Activated naive CD4-positive, alpha-beta T cell treated with anti-CD3 and anti-CD28 coated beads, Interleukin-2, amount 50 U/mL, for 72 hours (primary cell): ENCODE measurements at regions not wholly inside any gene's neighbourhood (a gene's known extent, or its start where the extent isn't known, plus 50 kb on each side); places are given as distances from the start of the nearest gene placed in this dataset.
A peak's percentile ranks its signal among the peaks of the same experiment; 100 is the strongest.

Experiments used
- ATAC-seq, 2 donors: fragments of 150-1000 bp; cut with Tn5 transposase; 2 replicates each; pipeline ENCODE4 v1.10.0; 2021; ENCODE audit warnings: mild to moderate bottlenecking in 2 of 2, moderate library complexity in 2 of 2
- DNase-seq, 2 donors: peaks; one replicate each; pipeline ENCODE4 v3.0.0; 2021 to 2022; ENCODE audit warnings: low spot score in 2 of 2
- H3K27ac Mint-ChIP-seq, 2 donors: one replicate each; pipeline ENCODE4 v1.8.0; 2022; ENCODE audit warnings: mild to moderate bottlenecking in 2 of 2, mixed read lengths in 2 of 2
- H3K36me3 Mint-ChIP-seq, 2 donors: one replicate each; pipeline ENCODE4 v1.8.0; 2022; ENCODE audit warnings: mixed read lengths in 2 of 2
- H3K9me3 Mint-ChIP-seq, 2 donors: one replicate each; pipeline ENCODE4 v1.8.0; 2022; ENCODE audit warnings: mixed read lengths in 2 of 2

DNA sequence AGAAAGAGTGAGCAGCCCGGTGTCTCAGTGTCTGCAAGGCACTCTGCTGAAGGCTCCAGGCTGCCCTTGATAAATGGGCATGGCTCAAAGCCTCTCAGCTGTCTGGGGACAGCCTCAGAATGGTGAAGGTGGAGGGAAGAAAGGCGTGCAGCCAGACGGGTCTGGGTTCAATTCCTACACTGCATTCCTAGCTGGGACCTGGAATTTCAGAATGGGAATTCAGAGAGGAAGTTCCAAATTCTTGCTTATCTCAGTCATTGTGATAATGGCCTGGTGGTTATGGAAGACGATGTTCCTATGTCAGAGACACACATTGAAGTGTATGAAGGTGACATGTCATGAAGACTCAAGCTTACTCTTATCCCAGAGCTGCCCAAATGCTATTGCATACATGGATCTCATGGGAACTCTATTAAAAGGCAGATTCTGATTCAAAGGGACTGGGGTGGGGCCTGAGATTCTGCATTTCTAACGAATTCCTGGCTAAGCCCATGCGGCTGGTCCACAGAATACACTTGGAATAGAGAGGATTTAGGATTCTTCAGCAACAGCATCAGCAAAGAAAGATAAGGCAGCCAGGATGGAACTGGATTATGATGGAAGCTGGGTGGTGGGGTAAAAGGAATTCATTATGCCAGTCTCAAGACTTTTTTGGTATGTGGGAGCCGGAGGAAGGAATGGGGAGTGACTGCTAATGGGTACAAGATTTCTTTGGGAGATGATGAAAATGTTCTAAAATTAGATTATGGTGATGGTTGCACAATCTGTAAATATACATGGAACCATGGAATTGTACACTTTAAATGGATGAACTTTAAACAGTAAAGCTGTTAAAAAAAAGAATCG is 82.6 kb upstream of the ZMIZ1 start:
- no peak for DNase-seq
- ATAC-seq: no peak

GRCh38 chr10:78991187-78991586 is 77.6 kb upstream of the ZMIZ1 start:
- Mint-ChIP-seq H3K9me3 (no peaks in the 10 kb centered on the region), H3K27ac (no peak overlapping the region), H3K36me3 (no peaks in the 10 kb centered on the region)
- ATAC-seq: peak; percentile 59 to 92
- DNase-seq: no peak

More for the DNA sequence above, 82.6 kb upstream of the ZMIZ1 start:
- H3K9me3 Mint-ChIP-seq: no peaks in the 10 kb centered on the region
- no peak overlapping the region for H3K27ac Mint-ChIP-seq
- no peaks in the 10 kb centered on the region for H3K36me3 Mint-ChIP-seq

GRCh38 chr10:78992333-78992732 is 76.4 kb upstream of the ZMIZ1 start:
- Mint-ChIP-seq H3K27ac (no peak overlapping the region), H3K9me3 (no peaks in the 10 kb centered on the region), H3K36me3 (no peaks in the 10 kb centered on the region)
- DNase-seq (no peak), ATAC-seq (peak; percentile 64 to 71)

DNA sequence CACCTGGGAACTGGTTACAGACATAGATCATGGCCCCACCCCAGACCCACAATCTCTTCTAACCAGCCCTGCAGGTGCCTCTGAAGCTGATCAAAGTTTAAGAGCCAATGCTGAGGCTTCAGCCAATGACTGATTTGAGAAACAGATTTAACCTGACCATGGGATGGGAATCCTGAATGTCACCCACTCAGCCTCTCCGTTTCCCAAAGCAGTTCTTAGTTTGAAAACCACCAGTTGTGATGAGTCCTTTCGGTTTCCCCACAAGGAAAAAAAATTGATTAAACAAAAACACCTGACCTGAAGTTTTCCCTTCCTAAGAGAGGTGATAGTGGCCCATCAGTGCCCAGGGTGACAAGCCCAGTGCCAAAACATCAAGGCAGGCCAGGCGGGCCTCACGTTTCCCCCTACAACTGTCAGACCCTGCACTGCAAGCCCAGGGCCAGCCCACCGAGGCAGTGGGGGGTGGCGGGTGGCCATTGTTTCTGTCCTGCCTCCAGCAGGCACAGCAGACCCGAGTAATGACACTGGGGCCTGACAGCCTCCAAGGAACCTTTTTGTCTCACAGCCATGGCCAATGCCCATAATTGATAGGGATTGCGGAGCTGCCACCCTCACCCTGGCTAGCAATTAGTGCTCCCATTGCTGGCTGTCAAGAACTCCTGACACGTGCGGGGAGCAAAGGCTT is 75.4 kb upstream of the ZMIZ1 start:
- no peak overlapping the region for H3K27ac Mint-ChIP-seq
- DNase-seq: no peak
- no peak for ATAC-seq

GRCh38 chr10:78995987-78996791 is 72.6 kb upstream of the ZMIZ1 start:
- ATAC-seq: no peak
- Mint-ChIP-seq H3K9me3 (no peaks in the 10 kb centered on the region), H3K36me3 (no peaks in the 10 kb centered on the region), H3K27ac (no peak overlapping the region)
- DNase-seq: no peak

More for the DNA sequence above, 75.4 kb upstream of the ZMIZ1 start:
- Mint-ChIP-seq H3K36me3 (no peaks in the 10 kb centered on the region), H3K9me3 (no peaks in the 10 kb centered on the region)

DNA sequence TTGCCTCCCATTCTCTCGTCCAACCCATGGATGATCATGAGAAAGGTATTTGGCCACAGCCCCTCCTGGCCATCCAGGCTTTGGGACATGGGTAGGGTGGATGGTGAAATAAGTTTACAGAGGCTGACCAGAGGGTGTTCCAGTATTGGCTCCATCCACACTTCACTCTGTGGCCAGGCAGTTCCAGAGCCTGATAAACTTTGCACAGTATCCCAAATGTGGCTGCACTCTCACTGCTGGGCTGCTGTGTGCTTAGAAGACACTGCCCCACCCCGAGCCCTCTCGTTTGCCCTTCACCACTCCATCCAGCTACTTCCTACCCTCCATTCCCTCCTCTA is 72.0 kb upstream of the ZMIZ1 start:
- Mint-ChIP-seq H3K27ac (peak overlapping the region in 1 of 2 donors; percentile 19), H3K36me3 (no peaks in the 10 kb centered on the region), H3K9me3 (no peaks in the 10 kb centered on the region)
- ATAC-seq (no peak), DNase-seq (no peak)

DNA sequence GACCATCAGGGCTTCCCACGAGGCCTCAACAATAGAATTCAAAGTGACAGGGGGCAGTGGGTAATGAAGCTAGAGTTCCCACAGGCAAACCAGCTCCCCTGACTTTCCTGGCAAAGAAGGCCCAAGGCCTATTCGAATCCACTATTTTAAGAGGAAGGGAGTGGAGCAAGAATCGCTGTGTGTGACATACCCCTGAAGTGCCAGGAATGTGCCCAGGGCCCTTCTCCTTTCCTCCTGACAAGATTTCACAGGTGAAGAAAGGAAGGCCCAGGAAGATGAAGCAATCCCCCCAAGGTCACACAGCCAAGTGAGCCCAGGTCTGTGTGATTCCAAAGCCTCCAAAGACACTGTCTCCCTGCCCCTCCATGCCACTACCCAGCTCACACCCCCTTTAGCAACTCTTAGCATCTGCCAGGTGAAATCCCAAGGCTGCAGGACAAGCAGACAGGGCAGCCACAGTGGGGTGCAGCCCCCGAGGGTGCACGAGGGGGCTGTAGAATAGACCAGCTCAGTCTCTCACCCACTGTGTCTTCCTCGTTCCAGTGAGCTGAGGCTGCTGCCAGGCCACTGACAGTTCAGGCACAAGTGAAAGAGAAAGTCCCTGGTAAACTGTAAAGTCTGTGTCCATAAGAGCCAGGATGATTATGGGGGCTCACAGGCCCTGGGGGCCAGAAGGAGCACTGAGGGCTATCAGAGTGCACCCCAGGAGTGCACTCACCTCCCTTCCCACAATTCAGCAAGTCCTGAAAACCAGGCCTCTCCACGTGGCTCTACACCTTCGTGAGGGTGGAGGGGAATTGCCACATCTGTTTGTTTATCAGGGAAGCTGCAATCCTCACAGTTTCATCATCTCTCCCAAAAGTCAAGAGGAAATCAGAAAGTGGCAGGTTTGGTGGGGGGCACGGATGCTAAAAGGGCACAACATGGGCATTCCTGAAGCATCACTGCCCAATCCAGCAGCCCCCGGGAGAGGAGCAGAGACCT is 70.8 kb upstream of the ZMIZ1 start:
- ATAC-seq (no peak), DNase-seq (no peak)
- Mint-ChIP-seq H3K9me3 (no peaks in the 10 kb centered on the region), H3K27ac (no peak overlapping the region), H3K36me3 (no peaks in the 10 kb centered on the region)

DNA sequence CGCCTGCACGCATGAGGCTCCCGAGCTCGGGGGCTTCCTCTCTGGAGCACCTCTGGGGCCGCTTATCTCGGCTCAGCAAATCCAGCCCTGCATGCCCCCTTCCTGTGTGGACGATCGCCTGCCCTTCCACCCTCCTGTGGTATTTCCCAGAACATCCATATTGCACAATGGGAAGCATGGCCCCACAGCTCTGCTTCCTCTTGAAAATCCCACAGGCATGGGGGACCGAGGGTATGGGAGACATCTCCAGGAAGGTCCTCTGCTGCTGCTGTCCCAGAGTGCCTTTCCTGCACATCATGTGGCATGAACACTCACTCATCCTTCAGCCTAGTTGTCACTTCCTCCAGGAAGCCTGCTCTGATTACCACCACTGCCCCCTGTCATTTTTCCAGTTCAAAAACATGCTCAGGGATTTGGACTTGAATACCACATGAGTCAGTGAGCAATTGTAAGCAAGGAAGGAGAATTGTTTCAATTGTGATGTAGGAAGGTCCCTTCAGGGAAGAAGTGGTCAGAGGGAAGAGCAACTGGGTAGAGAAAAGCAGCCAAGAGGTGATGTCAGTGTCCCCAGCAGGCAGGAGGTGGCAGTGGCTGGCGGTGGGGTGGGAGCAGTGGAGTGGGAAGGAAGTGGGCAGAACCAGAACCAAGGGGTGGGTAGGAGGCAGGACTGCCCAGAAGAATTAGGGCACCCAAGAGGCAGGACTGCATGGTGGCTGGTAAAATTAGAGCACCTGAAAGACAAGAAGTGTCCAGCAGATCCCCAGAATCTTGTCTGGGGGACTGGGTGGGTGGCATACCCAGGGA is 67.5 kb upstream of the ZMIZ1 start:
- ATAC-seq (peak in 1 of 2 donors; percentile 14), DNase-seq (no peak)
- Mint-ChIP-seq H3K9me3 (no peaks in the 10 kb centered on the region), H3K36me3 (no peaks in the 10 kb centered on the region), H3K27ac (no peak overlapping the region)

DNA sequence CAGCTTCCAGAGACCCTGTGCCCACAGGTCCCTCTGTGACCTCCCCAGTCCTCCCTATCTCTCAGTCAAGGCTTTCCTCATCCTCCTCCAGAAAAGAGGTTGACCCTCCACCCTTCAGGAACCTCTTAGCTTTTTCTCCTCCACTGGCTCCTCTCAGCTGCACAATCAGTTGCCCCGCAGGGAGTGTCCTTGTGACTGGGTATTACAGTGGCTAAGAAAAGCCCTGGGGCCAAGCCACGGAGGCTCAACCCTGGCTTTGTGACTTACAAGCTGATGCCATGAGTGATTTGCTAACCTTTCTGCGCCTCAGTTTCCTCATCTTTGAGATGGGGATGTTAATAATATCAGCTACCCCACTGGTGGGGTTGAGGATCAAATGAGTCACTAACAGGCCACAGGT is 66.4 kb upstream of the ZMIZ1 start:
- no peaks in the 10 kb centered on the region for H3K9me3 Mint-ChIP-seq
- H3K36me3 Mint-ChIP-seq: no peaks in the 10 kb centered on the region
- no peak for DNase-seq
- ATAC-seq: no peak
- no peak overlapping the region for H3K27ac Mint-ChIP-seq

- DNase-seq: no peak
- H3K36me3 Mint-ChIP-seq: no peaks in the 10 kb centered on the region
- H3K9me3 Mint-ChIP-seq: no peaks in the 10 kb centered on the region
- H3K27ac Mint-ChIP-seq: no peak overlapping the region
- no peak for ATAC-seq
Observed at GRCh38 chr10:79003183-79004100, 65.3 kb upstream of the ZMIZ1 start.

DNA sequence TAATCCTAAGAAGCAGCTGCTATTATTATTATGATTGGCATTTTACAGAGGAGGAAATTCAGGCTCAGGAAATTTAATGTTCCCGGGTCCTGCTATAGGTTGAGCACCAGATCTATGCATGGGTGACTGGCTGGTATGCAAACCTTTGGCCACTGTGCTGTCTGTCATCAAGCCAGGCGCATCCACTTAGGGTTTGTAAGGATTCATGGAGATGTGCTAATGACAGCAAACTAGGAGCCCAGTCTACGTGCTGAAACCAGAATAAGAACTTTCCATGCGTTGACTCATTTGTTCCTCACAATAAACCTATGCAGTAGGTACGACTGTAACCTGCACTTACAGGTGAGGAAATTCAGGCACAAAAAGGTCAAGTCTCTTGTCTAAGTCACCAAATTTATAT is 64.5 kb upstream of the ZMIZ1 start:
- DNase-seq (no peak), ATAC-seq (peak in 1 of 2 donors; percentile 37)
- Mint-ChIP-seq H3K36me3 (no peaks in the 10 kb centered on the region), H3K27ac (no peak overlapping the region), H3K9me3 (no peaks in the 10 kb centered on the region)

DNA sequence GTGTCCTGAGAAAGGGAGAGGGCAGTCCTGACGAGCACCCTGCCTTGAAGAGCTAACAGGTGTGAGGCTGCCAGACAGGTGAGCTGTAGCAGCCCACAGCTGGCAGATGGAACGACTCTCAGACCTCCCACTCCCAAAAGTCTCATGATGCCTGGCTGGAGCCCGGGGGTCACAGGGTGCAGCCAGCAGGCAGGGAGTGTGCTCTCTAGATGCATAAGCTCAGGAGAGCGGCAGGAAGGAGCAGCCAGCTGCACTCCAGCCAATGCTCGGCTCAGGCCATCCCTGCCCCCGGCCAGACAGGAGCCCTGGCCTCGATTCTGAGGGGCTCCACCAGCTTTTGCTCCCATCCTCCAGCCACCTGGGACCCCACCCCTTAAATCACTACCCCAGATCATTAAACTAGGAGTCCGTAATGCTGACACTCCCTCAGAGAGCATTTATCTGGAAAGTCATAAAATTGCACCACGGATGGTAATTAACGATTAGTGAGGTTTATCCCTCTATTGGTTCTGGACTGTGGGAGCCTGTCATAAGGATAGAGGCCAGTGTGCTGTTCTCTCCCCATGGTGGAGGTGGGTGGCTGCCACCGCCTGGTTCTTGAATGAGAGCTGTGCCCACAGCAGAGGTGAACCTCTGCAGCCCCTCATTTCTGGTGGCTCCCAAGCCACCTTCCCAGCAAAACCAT is 63.5 kb upstream of the ZMIZ1 start:
- H3K9me3 Mint-ChIP-seq: no peaks in the 10 kb centered on the region
- no peaks in the 10 kb centered on the region for H3K36me3 Mint-ChIP-seq
- no peak for ATAC-seq
- DNase-seq: no peak
- H3K27ac Mint-ChIP-seq: no peak overlapping the region

DNA sequence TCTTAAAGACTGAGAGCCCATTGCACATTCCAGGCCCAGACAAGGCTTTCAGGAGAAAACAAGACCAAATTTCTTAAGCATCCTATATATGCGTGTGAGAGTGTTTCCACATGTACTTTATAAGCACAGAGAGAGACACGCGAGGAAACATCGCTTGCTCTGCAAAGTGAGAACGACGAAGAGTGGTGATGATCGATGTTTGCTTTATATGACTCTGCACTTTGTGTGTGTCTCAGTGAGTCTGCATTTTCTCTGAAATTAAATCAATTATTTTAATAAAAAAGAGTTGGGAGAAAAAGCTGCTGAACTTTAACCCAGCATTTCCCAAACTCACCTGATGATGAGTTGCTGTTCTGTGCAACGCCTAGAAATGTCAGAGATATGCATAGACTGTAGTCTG is 61.7 kb upstream of the ZMIZ1 start:
- H3K9me3 Mint-ChIP-seq: no peaks in the 10 kb centered on the region
- no peak overlapping the region for H3K27ac Mint-ChIP-seq
- H3K36me3 Mint-ChIP-seq: no peaks in the 10 kb centered on the region
- DNase-seq: no peak
- ATAC-seq: no peak
